Retinal pigment epithelial cell (primary cell): ENCODE measurements at regions not wholly inside any gene's neighbourhood (a gene's known extent, or its start where the extent isn't known, plus 50 kb on each side); places are given as distances from the start of the nearest gene placed in this dataset.

Source experiments
- DNase-seq: peaks from one replicate; pipeline ENCODE4 v3.0.0-alpha.2; 2010; ENCODE audit warnings: low read depth
- H3K4me3 ChIP-seq: 2 replicates; pipeline ENCODE4 v1.5.1; 2011; ENCODE audit warnings: mild to moderate bottlenecking, low read length, control low read depth, moderate library complexity
- TF ChIP-seq, protein P1 (sequence below): conservative IDR thresholded peaks from 2 replicates; pipeline ENCODE4 v1.5.1; 2011; ENCODE audit warnings: low read depth, low read length, control low read depth, inconsistent platforms

DNA sequence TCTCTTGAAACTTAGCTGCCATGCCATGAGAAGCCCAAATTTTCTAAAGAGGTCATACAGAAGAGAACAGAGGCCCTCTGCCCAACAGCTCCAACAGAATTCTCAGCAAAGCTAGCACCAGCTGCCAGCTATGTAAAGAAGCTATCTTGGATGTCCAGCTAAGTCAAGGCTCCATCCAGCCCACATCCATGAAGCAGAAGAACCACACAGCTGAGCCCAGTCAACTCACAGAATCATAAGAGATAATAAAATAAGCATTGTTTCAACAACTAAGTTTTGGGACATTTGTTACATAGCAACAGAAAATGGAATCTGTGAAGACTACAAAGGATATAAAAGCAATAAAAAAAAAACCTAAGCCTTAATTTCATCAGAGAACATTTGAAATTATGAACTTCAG, 434.3 kb downstream of the TXNL1 start:
- TF ChIP-seq, protein P1, sequence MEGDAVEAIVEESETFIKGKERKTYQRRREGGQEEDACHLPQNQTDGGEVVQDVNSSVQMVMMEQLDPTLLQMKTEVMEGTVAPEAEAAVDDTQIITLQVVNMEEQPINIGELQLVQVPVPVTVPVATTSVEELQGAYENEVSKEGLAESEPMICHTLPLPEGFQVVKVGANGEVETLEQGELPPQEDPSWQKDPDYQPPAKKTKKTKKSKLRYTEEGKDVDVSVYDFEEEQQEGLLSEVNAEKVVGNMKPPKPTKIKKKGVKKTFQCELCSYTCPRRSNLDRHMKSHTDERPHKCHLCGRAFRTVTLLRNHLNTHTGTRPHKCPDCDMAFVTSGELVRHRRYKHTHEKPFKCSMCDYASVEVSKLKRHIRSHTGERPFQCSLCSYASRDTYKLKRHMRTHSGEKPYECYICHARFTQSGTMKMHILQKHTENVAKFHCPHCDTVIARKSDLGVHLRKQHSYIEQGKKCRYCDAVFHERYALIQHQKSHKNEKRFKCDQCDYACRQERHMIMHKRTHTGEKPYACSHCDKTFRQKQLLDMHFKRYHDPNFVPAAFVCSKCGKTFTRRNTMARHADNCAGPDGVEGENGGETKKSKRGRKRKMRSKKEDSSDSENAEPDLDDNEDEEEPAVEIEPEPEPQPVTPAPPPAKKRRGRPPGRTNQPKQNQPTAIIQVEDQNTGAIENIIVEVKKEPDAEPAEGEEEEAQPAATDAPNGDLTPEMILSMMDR = no peak
- DNase-seq = no peak
- H3K4me3 ChIP-seq = no peak overlapping the region

GRCh38 chr18:56202678-56203077, 435.7 kb downstream of the TXNL1 start:
- DNase-seq = no peak
- TF ChIP-seq, protein P1 = no peak
- H3K4me3 ChIP-seq = no peak overlapping the region

DNA sequence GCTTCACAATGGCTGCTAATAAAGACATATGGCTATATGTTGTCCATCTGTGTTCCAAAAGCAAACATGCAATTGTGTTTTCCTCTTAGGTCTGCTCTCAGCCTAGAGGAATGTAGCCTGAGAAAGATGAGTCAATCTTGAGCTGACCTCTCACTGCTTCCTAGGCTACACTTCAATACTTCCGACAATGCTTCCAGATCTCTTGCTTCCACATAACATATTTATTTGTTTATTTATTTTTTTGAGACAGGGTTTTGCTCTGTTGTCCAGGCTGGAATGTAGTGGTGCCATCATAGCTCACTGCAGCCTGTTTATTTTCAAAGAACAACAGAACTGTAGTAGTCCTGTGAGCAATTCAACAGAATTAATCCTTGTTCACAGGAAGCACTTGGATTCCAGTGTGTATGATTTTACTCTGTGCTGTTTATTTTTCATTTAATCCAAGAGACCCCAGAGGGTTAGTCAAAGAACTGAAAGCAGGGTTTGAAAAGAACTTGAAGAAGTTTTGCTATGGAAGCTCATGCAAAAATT, 437.9 kb downstream of the TXNL1 start:
- no peak for DNase-seq
- TF ChIP-seq, protein P1 = no peak
- H3K4me3 ChIP-seq = no peak overlapping the region

DNA sequence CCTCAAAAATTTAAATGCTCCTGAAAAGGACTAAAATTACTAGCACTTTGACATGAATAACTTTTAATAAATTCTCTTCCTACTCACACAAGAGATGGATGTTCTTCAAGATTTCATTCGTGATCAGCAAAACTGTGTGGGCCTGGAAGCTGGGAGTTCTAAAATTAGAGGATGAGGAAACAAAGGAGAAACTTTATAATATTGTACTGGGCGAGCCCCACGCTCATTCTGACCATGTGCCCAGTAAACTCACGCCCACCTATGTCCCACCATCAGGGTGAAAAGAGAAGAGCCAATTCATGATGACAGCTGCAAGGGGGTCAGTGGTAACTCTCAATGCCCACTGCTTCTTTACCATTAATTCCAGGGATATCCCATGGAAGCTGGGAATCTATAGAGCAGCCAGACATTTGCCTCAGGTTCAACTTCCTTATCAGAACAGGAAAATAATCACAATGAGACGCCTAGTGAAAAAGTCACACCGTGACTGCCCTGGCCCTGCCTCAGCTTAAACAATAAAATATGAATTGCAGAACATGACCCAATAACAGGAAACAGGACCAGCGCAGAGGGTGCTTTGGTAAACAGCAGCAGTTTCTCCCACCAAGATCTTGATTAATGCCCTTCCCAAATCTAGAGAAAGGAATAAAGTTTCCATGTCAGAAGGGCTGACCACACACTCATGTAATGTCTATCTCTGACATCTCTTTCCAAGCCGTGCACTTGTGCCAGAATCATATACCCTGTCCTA, 438.6 kb downstream of the TXNL1 start:
- H3K4me3 ChIP-seq = no peak overlapping the region
- no peak for DNase-seq
- TF ChIP-seq, protein P1 = no peak

DNA sequence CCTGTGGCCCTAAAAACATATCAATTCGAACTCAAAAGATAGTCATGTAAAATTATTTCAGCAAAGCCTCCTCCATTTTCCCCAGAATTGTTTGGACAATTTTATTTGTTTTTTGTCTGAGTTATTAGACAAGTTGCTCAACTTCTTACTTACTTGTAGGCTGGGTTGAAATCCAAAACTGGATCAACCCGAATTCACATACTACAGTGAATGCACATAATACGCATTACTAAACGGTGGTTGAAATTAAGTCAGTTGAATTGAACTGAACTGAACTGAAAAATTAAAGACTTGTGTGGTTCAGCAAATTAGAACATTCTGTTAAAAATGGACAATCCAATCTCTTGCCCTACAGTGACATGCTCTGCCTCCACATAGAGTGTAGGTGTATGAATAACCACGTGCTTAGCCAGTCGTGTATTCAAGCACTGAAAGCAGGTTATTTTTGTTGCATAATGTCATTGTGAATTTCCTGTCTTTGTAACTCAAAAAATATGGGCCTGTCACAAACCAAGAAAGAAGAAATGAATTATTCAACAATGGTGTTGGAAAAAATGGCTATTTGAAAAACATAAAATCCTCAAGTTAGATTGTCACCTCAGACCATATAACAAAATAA, 441.0 kb downstream of the TXNL1 start:
- no peak for DNase-seq
- no peak overlapping the region for H3K4me3 ChIP-seq
- TF ChIP-seq, protein P1 = no peak

DNA sequence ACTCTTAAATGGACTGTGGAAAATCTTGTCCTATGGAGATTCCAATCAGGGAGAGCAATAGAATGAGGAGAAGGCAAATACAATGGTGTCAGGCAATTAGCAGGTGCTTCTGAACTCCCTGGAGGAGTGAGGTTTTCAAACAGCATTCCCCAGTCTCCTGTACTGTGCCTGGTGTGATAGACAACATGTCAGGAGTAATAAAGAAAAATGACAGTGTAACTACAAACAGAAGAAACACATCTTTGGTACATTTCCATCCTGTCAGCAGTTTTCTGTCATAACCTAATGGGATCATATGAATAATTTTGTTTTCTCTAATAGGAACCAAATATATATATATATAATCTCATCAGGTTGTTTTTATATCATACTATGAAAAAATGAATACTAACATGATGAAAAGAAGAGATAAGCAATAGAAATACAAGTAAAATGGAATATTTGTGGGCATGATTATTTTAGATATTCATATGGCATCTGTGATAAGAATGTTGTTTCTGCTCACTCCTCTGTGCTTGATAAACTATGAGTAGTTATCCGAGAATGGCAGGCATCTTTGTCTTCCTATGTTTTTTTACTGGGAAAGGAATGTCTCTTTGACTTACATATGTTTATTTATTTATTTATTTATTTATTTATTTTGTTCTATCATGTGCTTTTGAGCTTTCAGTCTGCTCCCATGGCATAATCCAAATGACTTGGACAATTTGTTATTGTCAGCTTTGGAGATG, 441.7 kb downstream of the TXNL1 start:
- TF ChIP-seq, protein P1 = no peak
- DNase-seq = no peak
- no peak overlapping the region for H3K4me3 ChIP-seq

DNA sequence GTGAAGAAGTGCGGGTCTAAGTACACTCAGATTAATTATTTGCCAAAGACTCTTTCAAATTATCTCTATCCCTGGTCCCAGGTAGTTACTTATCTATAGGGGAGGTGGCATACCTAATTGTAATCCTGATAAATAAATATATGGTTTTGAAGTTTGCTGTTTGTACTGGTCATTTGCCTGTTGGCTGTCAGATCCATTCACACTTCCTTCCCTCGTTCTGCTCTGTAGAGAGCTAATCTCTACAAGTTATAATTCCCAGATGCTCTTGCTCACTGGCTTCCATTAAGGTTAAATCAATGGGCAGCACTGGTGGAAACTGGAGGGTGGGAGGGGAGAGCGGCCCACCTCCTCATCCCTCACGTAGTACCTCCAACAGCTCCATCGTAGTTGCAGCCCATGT, 447.1 kb downstream of the TXNL1 start:
- no peak for DNase-seq
- H3K4me3 ChIP-seq = no peak overlapping the region
- TF ChIP-seq, protein P1 = no peak
